Activated gamma-delta T cell treated with Interleukin-2 at 50 U/mL for 16 hours (primary cell): ENCODE measurements at regions not wholly inside any gene's neighbourhood (a gene's known extent, or its start where the extent isn't known, plus 50 kb on each side); places are given as distances from the start of the nearest gene placed in this dataset.

ENCODE experiments used
- DNase-seq: peaks from one replicate; pipeline ENCODE4 v3.0.0-alpha.2; 2020

DNA sequence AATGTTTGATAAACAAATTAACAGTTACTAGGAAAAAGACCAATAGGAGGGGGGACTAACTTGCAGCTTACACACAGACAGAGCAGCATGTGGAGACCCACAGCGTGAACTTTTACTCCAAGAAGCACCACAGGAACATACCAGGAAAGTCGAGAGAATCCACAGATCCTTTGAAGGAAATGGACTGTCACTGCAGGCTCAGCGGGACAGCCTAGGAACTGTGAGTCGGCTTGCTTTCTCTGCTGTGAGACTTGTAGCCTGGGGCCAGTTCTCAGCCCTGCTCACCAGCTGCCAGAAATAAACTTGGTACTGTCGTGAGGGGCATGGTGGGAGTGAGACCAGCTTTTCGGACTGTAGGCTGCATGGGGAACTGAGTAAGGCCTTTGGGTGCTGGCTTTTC is 1211.5 kb downstream of the PCDH17 start:
- no peak for DNase-seq

DNA sequence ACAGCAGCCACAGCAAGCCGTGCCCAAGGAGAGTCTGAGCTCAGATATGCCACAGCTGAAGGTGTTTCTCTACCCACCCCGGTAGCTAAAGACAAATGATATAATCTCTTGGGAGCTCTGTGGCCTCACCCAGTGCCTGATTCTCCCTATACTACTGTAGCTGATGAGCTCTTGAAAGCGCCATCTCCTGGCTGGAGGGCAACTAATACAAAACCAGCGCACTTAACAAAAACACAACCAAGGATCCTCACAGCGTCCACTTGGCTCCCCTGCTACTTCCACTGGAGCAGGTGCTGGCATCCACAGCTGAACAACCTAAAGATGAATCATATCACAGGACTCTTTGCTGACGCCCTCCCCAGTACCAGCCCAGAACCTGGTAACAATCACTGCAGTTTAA is 1212.0 kb downstream of the PCDH17 start:
- no peak for DNase-seq

- no peak for DNase-seq
Measured at GRCh38 chr13:58850161-58850560, 1218.6 kb downstream of the PCDH17 start.

- no peak for DNase-seq
Measured at GRCh38 chr13:58852076-58852475, 1220.5 kb downstream of the PCDH17 start.

GRCh38 chr13:58855283-58855682 is 1223.7 kb downstream of the PCDH17 start:
- no peak for DNase-seq

DNA sequence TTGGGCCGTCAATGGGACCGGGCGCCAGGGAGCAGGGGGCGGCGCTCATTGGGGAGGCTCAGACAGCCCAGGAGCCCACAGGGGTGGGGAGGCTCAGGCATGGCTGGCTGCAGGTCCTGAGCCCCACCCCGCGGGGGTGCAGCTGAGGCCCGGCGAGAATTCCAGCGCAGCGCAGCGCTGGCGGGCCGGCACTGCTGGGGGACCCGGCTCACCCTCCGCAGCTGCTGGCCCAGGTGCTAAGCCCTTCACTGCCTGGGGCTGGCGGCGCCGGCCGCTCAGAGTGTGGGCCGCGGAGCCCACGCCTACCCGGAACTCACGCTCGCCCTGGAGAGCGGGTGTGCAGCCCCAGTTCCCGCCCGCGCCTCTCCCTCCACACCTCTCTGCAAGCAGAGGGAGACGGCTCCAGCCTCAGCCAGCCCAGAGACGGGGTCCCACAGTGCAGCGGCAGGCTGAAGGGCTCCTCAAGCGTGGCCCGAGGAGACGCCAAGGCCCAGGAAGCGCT is 1227.4 kb downstream of the PCDH17 start:
- DNase-seq, result no peak

DNA sequence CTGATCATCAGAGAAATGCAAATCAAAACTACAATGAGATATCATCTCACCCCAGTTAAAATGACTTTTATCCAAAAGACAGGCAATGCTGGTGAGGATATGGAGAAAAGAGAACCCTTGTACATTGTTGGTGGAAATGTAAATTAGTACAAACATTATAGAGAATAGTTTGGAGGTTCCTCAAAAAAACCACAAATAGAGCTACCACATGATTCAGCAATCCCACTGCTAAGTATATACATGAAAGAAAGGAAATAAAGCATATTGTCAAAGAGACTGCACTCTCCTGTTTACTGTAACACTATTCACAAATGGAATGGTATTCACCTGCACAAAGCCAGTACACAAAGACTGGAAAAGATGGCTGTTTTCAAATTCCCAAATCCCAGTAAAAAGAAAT is 1233.7 kb downstream of the PCDH17 start:
- no peak for DNase-seq

GRCh38 chr13:58869566-58869965 is 1238.0 kb downstream of the PCDH17 start:
- DNase-seq, result no peak

GRCh38 chr13:58876473-58876872 is 1244.9 kb downstream of the PCDH17 start:
- DNase-seq, result no peak

- no peak for DNase-seq
Measured at GRCh38 chr13:58879114-58879513, 1247.6 kb downstream of the PCDH17 start.

- DNase-seq, result no peak
Measured at GRCh38 chr13:58882516-58882915, 1251.0 kb downstream of the PCDH17 start.

DNA sequence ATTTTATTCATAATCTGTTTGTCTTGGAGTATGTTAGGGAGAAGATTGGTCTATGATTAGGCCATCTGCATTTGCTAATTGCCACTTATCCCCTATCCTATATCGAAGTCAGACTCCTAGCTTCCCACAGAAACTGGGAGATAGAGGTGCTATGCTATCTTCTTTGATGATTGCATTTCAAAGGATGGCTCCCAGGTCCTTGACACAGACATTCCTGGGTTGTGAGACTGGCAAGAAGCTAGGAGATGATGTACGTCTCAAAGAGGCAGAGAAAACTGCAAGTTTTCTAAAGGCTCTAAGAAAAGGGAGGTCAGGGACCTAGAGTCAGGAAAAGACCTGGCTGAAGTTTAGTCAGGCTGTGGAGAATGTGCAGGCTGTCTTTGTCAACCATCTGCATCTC is 1251.9 kb downstream of the PCDH17 start:
- DNase-seq, result no peak

- no peak for DNase-seq
Measured at GRCh38 chr13:58884353-58885209, 1253.0 kb downstream of the PCDH17 start.

- DNase-seq, result no peak
Measured at GRCh38 chr13:58889474-58889873, 1257.9 kb downstream of the PCDH17 start.

DNA sequence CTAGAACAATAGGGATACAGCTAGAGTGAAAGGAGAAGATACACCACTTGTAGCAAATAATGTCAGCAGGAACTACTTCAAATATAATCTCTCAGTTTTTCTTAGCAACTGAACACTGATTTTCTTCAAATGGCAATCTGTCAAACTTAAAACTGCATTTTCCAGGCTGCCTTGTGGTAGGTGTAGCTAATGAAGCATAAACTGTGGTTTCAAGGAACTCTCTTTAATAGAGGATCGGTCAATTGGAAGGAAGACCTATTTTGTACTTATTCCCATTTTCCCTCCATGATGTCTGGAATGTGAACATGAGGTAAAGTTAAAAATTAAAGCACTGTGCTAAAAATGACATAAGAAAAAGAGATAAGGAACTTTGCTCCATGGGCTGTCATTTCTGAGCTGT is 1261.9 kb downstream of the PCDH17 start:
- no peak for DNase-seq

- DNase-seq, result no peak
Measured at GRCh38 chr13:58906329-58907007, 1257.3 kb downstream of the DIAPH3 start.

- DNase-seq, result no peak
Measured at GRCh38 chr13:58907347-58907746, 1256.4 kb downstream of the DIAPH3 start.

DNA sequence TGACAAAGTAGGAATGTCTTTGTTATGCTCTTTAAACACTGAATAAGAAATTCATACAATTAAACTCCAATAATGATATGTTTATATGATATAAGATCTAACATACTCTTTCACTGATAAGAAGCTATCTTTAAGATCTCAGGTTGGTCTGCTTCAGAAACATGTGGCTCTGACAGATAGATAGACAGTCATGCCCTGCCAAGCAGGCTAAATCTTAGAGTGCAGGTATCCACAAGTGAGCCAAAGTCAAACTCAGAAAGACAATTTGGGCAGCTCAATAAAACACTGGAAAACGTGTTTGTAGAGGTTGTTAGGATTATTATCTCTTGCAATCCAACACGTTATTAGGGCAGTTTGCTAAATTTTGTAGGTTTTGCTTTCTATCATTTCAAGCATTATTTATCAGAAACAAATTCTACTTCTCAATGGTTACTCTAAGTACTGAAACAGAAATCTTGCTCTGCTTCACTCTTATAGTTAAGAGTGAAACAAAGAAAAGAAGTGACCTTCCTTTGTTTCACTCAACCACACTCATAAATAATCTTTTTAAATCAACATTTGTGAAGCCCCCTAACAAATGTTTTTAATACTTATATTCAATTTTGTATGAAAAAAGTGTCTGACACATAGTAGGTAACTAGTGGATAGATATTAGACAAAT is 1255.6 kb downstream of the DIAPH3 start:
- DNase-seq, result no peak

- DNase-seq, result no peak
Measured at GRCh38 chr13:58919551-58919950, 1244.2 kb downstream of the DIAPH3 start.

DNA sequence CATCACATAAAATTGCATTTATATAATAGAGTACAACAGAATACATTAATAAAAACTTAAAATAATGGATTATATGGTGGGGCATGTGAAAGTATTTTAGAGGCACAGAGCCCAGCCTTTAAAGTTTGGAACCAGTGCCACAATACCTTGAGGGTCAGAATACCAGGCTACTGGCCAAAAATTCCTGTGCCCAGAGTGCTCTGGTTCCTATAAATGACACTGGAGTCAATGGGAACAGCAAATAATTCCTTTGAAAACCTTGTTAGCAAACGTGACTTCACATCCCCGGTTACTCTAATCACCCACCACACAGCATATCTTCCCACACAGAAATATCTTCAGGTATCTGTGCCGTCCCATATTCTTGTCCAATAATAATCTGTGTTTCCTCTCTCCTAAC is 1242.6 kb downstream of the DIAPH3 start:
- DNase-seq, result no peak

DNA sequence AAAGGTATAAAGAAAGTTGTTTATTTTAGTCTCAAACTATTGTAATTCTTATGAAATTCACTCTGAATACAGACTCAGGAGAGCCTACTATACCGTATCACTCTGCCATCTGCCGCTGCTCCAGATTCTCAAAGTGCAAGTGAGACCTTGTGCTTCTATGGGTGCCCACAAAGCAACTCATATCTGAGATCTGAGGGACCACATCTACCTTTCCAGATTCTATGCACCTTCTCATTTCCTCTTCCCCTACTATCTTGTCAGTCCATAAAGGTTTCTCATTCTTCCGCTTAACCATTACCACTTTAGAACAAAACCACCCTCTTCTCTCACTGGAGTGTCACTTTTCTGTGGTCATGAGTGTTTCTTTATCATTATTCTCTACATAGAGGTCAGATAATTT is 1236.9 kb downstream of the DIAPH3 start:
- no peak for DNase-seq

GRCh38 chr13:58933475-58933874 is 1230.3 kb downstream of the DIAPH3 start:
- DNase-seq, result no peak

- no peak for DNase-seq
Measured at GRCh38 chr13:58935689-58936088, 1228.0 kb downstream of the DIAPH3 start.

GRCh38 chr13:58946274-58946673 is 1217.5 kb downstream of the DIAPH3 start:
- DNase-seq, result no peak
